ENCODE measurements at regions not wholly inside any gene's neighbourhood (a gene's known extent, or its start where the extent isn't known, plus 50 kb on each side); places are given as distances from the start of the nearest gene placed in this dataset.

- TF ChIP-seq RAD21 (conservative IDR thresholded peaks at IDR 0.05) (no peak), MXI1 (conservative IDR thresholded peaks at IDR 0.05; ENCODE audit: poor library complexity, severe bottlenecking) (no peak)
- TF ChIP-seq, protein P1, sequence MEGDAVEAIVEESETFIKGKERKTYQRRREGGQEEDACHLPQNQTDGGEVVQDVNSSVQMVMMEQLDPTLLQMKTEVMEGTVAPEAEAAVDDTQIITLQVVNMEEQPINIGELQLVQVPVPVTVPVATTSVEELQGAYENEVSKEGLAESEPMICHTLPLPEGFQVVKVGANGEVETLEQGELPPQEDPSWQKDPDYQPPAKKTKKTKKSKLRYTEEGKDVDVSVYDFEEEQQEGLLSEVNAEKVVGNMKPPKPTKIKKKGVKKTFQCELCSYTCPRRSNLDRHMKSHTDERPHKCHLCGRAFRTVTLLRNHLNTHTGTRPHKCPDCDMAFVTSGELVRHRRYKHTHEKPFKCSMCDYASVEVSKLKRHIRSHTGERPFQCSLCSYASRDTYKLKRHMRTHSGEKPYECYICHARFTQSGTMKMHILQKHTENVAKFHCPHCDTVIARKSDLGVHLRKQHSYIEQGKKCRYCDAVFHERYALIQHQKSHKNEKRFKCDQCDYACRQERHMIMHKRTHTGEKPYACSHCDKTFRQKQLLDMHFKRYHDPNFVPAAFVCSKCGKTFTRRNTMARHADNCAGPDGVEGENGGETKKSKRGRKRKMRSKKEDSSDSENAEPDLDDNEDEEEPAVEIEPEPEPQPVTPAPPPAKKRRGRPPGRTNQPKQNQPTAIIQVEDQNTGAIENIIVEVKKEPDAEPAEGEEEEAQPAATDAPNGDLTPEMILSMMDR (IDR thresholded peaks at IDR 0.05; ENCODE audit: poor library complexity, severe bottlenecking), result no peak
These were observed 58.4 kb downstream of the RBFOX3 start for GRCh38 chr17:79552405-79552804.

Data from neural cell (in vitro differentiated cells).